Glomerular visceral epithelial cell (primary cell): ENCODE measurements at regions not wholly inside any gene's neighbourhood (a gene's known extent, or its start where the extent isn't known, plus 50 kb on each side); places are given as distances from the start of the nearest gene placed in this dataset.

Experiments
- DNase-seq: peaks from one replicate; pipeline ENCODE4 v3.0.0-alpha.2; 2016; ENCODE audit errors: extremely low spot score

GRCh38 chr4:89599026-89599425 lies 237.9 kb downstream of the SNCA start:
- no peak for DNase-seq

DNA sequence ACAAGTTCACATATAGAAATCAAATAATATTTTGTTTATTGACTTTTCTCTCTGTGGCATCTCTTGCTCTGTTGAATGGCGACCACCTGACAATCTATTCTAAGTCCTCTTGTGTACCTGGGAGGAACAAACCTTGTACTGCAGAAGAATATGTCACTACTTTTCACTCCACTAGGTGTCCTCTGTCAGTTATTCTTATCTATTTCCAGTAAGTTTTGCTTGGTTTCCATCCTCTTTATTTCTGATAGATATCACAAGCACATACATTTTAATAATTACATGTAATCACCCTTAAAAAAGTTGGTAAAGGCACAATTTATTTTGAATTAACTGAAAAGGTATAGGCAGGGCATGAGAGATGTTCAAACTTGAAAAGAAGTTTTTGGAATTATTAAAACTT lies 238.4 kb downstream of the SNCA start:
- DNase-seq, result peak; percentile 20

- DNase-seq, result no peak
These were observed 241.7 kb downstream of the SNCA start for GRCh38 chr4:89595125-89595789.

DNA sequence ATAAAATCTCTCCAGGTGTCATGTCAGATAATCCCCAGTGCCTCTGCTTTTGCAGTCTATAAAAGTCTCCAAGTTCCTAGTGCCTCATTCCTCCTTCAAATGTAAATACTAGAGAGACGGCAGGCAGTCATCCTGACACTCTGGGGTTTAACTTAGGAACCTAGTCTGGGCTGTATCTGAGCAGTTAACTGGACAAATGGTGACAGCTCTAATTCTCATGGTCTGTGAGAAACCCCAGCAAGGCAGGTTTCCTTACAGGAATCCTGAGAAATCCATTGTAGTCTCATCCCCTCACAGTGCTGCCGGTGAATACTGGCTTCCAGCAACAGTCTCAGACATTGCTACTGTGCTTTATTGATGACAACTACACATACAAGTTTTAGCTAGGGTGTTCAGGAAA lies 246.8 kb downstream of the SNCA start:
- no peak for DNase-seq

DNA sequence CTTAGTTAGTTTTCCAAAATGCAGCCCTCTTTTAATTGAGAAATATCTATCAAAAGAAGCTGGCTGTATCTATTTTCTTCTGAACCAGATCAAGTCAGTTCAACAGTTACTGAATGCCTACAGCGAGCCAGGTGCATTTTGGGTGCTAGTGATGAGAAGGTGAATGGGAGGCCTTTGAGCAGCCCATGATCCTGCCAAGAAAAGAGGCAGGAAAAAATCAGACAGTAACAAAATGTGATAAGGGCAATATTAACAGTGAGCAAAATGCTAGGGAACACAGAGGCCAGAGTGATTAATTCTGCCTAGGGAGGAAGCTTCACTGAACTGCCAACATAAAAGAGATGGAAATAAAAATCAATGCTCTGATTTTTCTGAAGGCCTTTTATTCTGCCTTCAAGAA lies 248.5 kb downstream of the SNCA start:
- DNase-seq, result no peak

DNA sequence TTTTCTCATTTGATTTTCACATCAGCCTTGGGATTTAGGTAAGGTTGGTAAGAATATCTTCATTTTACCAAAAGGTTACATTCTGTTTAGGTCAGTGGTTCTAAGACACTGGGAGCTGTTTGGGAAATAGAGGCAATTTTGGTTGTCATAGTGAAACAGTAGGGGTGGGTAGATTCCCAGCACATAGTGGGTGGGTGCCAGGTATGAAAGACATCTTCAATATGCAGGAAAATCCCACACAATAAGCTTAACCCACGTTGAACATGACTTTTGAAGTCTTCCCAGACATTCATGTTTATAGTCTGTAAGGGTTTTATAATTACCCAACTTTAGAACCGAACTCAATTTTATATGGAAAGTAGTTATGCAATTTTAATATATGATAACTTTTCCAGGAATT lies 249.6 kb downstream of the SNCA start:
- no peak for DNase-seq

GRCh38 chr4:89586864-89587263 lies 250.1 kb downstream of the SNCA start:
- DNase-seq, result peak; percentile 6

DNA sequence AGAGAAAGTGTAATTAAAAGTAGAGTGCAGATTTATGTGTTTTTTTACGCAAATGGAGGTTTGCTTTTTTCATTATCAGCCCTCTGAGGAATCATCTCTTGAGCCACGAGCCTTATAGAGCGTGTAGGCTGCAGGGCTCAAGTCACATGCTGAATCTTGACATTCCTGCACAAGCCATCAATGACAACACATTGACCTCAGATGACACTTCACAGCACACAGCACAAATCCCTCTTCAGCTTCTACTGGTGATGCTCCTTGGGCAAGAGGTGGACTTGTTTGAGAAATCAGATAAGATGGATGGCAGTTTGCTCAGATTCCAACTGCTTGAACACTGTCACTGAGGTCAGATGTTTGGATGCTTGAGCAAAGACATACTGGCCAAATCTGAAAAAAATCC lies 250.6 kb downstream of the SNCA start:
- no peak for DNase-seq

DNA sequence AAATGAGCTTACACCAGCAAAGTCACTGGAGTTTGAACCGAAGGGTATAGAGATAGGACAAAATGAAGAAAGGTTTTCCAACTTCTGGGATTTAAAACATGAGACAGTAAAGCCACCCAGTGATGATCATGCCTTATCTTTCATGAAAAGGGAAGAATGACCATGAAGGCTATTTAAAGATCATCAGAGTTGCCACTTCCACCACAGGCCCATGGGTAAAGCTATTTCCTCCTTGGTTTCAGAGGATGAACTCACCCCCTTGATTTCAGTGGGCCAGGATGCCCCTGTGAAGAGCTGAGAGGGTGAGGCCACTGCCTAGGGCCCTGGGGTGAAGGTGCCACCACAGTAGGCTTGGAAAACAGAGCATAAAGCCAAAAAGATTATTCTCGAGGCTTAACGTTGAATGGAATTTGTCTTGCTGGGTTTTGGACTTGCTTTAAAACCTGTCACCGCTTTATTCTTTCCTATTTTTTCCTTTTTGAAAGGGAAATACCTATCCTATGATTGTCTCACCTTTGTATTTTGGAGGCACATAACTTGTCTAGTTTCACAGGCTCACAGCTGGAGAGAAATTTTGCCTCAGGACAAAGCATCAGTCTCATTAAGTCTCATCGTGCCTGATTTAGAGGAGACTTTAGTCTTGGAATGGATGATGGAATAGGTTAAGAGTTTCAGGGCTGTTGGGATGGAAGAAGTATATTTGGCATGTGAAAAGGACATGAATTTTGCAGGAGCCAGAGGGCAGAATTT lies 254.0 kb downstream of the SNCA start:
- DNase-seq, result no peak

- no peak for DNase-seq
These were observed 257.2 kb downstream of the SNCA start for GRCh38 chr4:89579771-89580170.

DNA sequence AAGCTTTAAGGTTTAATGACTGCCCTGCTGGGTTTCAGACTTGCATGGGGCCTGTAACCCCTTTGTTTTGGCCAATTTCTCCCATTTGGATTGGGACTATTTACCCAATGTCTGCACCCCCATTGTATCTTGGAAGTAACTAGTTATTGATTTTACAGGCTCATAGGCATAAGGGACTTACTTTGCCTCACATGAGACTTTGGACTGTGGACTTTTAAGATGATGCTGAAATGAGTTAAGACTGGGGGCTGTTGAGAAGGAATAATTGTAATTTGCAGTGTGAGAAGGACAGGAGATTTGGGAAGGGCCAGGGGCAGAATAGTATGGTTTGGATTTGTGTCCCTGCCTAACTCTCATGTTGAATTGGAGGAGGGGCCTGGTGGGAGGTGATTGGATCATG lies 260.7 kb downstream of the SNCA start:
- no peak for DNase-seq

DNA sequence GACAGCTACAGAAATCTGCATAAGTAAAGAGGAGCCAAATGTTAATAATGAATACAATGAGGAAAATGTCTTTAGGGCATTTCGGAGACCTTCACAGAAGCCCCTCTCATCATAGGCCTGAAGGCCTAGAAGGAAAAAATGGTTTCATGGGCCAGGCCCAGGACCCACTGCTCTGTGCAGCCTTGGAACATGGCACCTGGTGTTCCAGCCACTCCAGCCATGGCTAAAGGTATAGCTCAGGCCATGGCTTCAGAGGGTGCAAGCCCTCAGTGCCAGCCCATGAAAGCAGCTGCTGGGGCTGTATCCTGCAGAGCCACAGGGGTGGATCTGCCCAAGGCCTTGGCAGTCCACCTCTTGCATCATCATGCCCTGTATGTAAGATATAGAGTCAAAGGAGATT lies 261.1 kb downstream of the SNCA start:
- no peak for DNase-seq

GRCh38 chr4:89574176-89574575 lies 262.8 kb downstream of the SNCA start:
- DNase-seq, result no peak

- no peak for DNase-seq
These were observed 263.3 kb downstream of the SNCA start for GRCh38 chr4:89573656-89574055.

DNA sequence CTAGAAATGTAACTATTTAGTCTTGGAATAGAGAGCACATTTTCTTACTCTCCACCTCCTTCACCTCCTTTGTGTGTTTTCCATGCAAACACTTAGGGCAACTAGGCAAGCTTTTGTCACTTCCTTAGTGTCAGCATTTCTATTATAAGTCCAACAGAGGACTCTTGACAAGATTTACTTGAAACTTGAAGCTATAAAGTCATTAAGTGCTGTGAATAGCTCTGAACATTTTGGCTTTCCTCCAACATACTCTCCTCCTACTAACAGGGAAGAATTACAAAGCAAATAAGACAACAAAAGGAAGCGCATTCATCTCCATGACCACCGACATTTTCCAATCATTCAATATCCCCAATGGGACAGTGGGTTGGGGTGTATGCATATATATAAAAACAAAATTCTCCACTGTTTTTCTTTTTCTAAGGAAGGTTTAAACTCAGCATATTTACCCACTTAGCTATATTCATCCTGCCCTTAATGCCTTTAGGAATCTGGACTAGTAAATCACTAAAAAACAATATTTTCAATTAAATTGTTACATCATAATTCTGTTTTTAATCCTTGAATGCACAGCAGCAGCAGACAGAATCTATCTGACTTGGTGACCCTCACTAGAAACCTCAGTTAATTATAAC lies 264.6 kb downstream of the SNCA start:
- DNase-seq, result no peak

GRCh38 chr4:89570931-89571330 lies 263.3 kb upstream of the GPRIN3 start:
- DNase-seq, result no peak

DNA sequence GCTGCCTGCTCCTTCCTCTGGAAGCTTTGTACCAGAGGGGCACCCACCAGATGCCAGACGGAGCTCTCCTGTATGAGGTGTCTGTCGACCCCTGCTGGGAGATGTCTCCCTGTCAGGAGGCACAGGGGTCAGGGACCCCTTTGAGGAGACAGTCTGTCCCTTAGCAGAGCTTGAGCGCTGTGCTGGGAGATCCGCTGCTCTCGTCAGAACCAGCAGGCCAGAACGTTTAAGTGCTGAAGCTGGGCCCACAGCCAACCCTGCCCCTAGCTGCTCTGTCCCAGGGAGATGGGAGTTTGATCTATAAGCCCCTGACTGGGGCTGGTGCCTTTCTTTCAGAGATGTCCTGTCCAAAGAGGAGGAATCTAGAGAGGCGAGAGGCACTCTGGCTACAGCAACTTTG lies 260.3 kb upstream of the GPRIN3 start:
- DNase-seq, result no peak

- no peak for DNase-seq
These were observed 255.8 kb upstream of the GPRIN3 start for GRCh38 chr4:89563431-89563830.

- DNase-seq, result no peak
These were observed 255.1 kb upstream of the GPRIN3 start for GRCh38 chr4:89562746-89563145.

DNA sequence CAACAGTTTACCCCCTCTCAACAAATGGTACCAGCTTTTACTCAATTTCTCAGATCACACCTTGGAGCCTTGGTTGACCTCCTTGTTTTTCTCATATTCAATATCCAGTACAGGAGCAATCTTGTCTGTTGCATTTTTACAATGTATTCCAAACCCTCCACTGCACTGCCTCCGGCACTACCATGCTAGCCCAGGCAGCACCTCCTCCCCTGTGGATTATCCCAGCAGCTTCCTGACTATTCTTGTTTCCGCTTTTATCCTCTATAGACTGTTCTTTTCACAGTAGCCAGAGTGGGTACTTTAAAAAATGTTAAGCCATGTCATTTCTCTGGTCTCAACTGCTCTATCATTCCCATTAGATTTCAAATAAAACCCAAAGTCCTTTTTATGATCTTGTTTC lies 253.4 kb upstream of the GPRIN3 start:
- DNase-seq, result no peak

DNA sequence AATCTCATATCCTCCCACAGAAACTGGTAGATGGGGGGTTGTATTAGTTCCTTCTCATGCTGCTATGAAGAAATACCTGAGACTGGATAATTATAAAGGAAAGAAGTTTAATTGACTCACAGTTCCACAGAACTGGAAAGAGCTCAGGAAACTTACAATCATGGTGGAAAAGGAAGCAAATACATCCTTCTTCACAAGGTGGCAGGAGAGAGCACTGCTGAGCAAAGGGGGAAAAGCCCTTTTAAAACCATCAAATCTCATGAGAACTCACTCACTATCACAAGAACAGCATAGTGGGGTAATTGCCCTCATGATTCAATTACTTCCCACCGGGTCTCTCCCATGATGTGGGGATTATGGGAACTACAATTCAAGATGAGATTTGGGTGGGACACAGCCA lies 250.5 kb upstream of the GPRIN3 start:
- peak; percentile 3 for DNase-seq

DNA sequence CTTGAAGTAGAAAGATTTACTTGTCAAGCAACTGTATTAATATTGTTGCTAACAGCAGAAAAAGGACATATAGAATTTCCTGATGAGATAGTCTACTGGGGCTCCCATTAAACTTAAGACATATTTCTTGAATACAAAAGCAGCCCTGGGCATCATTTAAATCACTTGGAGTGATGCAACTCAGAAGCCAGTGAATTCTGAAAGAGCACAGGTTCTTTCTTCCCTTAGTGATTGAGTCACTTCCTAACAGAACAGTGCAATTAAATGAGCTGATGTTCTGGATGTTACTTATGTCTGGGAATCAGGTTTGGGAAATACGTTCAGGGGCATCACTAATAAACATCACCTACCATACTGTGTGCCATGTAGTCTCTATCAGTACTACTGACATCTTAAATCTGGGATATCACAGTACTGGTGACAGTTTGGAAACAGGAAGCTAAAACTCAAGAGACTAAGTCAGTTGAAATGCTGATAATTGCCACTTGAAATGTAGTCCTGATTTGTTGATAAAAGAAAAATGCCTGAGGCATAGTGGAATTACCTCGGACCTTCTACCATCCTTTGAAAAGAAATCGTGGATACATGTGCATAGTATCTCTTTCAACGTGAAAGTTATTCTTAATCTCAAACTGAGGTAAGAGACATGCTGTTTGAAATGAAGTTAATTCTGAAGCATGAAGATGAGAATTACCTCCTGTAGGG lies 249.2 kb upstream of the GPRIN3 start:
- DNase-seq, result no peak

GRCh38 chr4:89551191-89551590 lies 243.6 kb upstream of the GPRIN3 start:
- DNase-seq, result no peak
